GM18909 (cell line): ENCODE measurements at regions not wholly inside any gene's neighbourhood (a gene's known extent, or its start where the extent isn't known, plus 50 kb on each side); places are given as distances from the start of the nearest gene placed in this dataset.
"Not testable (repeated sequence)": the region's sequence is repeated elsewhere in the genome, so short reads cannot be mapped to it uniquely, and the experiment has no call there.

Experiments
- ATAC-seq: cut with Tn5 transposase; IDR thresholded peaks from one replicate; pipeline ENCODE4 v1.9.1; 2021; ENCODE audit warnings: mild to moderate bottlenecking; ENCODE audit not compliant: unreplicated experiment, poor library complexity

DNA sequence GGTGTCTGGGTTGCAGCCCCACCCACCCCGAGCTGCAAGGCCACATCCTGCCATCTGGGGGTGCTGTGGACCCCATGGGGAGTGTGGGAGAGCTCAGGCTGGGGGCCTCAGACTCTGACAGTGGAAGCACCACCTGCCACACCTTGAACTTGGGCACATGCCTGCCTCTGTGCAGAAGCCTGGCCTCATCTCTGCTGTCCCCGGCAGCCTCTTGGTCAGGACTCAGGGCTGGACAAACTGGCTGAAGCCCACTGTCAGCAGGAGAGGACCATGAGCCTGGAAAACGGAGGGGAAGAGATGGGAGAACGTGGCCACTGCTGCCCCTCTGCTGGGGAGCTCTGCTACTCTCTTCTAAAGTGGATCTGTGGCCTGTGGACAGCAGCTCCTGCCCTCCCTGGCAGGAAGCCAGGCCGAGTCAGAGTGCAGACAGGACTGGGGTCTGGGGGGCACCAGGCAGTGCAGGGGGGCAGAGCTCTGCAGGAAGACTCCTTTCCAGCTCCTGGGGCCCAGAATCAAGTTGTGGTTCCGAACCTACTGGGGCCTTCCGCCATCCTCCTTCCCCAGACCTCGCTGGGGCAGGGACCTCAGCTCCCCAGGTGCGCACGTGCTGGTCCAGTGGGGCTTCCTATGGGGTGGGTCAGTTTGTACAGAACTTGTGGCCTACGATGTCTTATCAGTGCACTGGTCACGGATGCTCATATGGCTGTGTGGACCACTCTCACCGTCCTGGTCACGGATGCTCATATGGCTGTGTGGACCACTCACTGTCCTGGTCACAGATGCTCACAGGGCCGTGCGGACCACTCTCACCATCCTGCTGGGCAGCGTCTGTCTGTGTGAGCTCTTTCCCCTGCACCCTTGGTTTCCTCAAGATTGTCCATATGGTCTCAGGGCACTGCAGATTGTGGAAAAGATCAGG, 207.7 kb downstream of the LAT start:
- no peak for ATAC-seq

DNA sequence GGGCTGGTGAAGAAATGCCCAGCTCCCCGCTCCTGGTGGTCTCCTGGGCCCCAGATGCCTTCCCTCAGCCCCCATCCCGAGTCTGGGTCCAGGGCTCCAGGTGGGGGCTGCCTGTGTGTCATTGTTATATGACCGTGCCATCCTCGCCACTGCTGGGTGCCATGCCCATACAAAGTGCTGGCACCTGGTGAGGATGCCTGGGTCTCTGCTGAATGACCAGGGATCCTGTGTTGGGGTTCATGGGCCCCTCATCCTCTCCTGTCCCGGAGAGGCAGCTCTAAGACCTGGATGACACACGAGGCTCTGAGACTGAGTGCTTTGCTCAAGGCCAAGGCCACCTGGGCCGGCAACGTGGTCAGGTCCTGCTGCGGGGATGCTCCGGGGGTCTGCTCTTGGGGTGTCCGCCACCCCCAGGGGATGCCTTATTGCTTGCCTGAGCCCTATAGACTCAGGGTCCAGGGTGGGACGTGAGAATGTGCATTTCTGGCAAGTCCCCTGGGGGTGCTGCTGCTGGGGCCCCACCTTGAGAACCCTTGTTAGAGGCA, 206.9 kb downstream of the LAT start:
- ATAC-seq, result not testable (repeated sequence)

DNA sequence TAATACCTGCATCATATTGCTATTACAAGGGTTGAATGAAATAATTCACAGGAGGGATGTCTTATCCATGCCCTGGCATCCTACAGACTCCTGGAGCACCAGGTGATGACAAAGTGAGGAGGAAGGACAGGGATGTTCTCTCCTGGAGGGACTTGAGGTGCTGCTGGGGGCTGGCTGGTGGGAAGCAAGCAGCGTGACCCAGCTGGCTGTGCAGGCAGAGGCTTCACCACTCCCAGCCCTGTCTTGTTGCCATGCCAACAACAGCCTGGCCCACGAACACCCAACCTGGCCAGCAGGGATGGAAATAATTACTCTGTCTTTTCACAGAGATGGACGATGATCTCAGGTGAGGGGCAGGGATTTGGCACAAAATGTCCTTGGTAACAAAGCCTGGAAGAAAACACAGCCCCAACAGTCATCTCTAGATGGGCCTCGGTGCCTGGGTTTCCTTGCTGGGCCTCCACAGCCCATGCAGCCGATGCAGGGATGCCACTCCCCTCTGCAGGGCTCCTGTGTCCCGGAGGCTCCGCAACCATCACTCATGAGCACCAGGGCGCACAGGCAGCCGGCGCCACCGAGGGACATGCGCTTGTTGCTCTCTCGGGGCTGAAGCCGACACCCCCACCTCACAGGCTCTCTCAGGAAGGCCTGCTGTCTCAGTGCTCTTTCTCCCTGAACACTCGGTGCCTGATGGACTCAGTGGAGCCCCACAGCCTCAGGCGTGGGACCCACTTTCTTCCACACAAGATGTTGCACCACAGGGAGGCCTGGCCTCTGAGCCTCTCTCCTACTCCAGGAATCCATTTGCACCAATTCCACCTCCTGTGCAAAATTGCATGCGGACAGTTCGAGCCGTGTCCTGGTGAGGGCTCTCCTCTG, 205.9 kb downstream of the LAT start:
- ATAC-seq, result not testable (repeated sequence)

DNA sequence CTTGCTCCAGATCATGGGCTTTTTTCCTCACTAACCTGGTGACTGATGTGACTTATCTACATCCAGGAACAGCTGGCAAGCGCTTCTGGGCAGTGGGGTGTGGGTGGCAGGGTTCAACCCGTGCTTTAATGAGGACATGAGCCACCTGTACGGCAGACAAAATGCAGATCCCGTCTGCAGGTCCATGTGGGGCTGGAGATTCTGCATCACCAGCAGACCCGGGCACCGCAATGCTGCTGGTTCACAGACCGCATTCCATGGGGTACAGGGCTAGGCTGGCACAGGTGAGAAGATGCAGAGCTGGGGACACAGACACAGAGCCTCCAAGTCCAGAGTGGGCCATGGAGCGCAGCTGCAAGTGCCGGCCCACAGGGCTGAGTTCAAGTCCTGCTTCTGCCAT, 204.0 kb downstream of the LAT start:
- not testable (repeated sequence) for ATAC-seq

DNA sequence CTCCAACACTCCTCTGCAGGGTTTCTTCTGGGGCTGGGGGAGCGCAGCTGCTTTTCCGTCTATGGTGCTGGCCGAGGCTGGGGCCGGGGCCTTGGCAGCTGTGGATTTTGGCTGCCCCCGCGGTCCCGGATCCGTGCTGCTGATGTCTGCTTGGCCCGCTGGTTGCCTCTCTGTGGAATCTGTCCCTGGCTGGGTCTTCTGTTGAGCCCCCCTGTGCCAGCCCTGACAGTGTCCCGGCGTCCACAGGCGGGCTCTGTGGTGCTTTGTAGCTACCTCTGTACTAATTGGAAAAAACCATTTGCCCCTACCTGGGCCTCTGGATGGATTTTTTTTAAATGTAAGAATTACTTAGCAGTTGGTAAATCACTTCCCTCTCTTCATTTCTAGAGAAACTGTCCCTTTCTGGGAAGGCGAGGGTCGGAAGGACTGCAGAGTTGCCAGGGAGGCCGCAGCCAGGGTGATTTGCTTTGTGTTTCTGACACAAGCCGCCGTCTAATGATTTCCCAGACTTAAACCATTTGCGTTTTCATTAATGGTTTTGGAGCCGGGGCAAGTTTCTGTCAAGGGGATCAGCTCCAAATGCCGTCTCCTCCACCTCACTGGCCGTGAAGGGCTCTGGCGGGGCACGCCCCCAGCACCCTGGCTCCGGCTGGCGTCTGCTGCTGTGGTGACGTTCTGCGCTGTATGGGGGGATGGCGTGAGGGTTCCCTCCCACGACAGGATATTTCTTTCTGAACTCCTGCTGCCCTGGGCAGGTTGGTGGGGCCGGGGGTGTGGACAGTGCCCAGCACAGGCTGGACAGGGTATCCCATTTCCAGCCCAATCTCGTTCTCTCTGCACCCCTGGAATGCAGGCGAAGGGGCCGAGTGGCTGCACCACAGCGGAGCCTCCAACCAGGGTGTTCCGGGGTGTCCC, 201.7 kb downstream of the LAT start:
- not testable (repeated sequence) for ATAC-seq

DNA sequence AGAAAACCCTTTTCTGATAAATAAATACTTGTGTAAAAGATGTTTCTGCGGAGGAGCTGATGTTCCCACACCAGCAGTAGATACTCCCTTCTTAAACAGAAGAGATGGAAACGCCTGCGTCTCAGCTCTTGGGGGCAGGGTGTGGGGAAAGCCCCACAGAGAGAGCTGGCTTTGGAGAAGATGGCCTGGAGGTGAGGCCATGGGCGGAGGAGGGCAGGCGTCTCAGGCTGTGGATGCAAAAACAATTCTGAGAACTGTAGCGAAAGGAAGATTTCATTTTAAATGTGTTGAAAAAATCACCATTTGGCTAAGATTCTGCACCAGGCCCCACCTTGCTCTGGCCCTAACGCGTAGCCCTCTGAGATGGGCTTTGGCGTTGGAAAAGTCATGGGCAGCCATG, 201.0 kb downstream of the LAT start:
- not testable (repeated sequence) for ATAC-seq

DNA sequence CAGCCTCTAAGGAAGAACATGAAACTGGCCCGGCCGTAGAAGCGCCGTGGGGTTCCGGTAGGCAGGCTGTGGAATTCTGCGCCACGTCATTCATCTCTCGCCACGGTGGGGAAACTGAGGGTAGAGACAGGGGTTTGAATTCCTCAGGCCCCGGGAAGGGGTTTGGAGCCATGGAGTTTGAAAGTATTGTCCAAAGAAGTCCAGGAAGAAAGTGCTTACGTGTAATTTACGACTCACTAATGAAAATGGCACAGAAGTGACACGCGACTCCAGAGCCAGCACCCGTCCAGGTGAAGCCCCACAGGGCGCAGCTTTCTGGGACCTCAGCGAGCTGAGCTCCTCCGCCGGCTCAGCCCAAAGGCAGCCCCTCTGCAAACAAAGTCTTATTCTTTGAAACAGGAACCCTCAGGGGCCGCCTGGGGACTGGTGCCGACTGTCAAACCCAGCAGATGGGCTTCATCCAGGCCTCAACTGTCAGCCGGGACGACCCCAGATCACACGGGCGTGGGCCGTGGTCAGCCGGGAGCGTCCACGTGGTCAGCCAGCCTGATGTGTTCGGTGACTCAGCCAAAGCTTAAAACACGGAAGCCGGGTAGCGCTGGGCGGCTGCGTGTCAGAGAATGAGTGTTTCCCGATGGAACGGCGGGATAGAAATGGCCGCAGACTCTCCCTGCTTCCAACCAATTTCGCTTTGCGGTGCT, 200.0 kb downstream of the LAT start:
- ATAC-seq, result not testable (repeated sequence)

DNA sequence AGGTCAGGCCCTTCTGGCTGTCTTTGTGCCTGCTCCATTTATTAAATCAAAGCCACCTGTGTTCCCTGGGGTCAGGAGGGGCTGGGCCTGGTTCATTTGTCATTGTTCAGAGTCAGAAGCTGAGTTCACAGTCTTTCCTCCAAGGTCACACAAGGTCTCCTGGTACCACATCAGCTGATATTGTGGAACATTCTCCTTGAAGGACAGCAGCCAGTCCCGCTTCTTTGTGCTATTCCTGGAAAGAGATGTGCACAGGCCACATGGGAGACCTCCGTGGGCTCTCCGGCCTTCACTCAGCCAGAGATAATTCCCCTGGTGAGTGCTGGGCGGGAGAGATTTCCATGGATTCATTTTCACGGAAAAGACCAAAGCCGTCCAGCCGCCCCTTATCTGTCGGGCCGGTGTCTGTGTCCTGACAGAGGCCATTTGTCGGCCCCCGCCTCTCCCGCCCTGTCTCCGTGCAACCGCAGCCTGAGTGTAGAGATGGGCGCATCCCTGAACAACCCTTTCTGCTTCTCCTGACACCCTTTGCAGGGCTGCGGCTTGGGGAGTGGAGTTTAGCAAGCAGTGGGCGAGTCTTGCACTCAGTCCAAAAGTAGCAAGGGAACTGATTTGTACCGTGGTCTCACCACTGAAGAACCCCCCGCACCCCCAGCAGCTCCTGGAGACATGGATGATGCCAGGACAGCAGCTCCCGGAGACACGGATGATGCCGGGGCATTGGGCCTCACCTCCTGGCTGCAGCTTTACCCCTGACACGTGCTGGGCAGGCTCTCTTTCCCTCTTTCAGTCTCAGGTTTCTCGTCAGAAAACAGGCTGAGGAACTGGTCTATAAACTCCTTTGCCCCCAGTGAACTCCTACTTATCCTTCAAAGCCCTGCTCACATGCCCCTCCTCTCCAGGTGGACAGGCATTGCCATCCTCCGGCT, 198.4 kb downstream of the LAT start:
- ATAC-seq, result not testable (repeated sequence)

DNA sequence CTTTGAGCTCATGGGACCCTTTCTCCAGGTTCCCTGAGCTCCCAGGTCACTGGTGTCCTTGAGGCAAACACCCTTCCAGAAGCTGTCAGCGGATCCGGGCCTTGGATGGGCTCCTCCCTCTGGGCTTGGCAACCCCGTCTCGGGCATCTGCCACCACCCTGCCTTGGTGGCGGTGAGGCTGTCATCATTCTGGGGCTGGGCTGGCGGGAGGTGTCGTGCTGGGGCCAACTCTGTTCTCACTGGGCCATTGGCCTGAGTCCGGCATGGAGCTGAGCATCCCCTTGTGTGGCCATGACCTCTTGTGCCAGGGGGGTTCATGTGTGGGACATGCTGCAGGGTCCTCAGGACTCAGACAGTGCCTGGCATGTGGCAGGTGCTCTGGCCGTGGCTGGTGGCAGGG, 197.6 kb downstream of the LAT start:
- ATAC-seq, result no peak

DNA sequence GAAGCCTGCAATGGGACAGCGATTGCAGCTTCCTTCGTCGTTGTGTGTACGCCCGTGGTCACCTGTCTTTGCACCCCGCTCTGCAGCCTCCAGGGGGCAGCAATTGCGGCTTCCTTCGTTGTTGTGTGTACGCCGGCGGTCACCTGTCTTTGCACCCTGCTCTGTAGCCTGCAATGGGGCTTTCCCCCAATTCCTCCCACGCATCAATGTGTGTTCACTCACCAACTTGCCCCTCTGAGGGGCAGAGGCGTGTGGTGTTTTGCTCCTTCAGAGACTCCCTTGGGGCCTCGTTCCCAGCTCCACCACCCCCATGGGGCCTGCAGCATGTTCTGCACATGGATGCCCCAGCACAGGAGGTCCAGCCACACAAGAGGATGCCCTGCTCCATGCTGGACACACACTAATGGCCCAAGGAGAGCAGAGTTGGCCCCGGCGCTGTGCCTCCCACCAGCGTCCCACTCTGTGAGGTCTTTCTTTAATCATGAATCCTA, 197.1 kb downstream of the LAT start:
- not testable (repeated sequence) for ATAC-seq

DNA sequence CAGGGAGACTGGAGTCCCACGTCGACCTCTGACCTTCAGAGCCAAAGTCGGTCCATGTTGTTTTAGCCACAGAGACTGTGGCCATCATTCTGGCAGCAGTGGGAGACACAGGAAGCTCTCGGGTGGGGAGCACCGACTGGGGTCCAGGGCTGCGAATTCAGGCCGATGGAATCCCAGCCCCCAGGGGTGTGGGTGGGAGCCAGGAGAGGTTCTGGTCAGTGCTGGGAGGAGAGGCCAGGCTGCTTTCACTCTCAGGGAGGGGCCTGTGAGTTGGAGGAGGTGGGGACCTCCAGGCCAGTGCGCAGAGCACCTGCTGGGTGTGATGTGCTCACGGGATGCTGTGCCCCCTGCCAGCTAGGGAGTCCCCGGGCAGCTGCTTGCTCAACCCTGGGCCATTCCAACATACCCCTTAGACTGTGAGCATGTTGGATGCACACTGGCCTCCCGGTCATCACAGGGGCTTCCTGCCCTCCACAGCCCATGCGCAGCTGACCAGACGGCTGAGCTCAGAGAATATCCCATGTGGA, 196.5 kb downstream of the LAT start:
- ATAC-seq, result not testable (repeated sequence)

DNA sequence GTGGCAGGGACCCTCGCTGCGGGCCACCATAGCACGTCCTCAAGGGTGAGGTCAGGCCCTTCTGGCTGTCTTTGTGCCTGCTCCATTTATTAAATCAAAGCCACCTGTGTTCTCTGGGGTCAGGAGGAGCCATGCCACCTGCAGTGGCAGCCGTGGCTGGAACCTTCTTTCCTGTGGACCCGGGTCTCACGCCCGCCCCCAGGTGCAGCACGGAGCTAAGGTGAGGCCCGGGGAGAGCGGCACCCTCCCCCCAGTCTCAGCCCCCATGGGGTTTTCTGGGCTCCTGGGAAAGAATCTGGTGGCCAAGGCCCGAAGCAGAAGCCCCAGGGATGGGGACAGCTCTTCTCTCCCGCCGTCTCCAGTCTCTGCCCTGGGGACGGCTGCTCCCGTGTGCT, 195.4 kb downstream of the LAT start:
- ATAC-seq, result not testable (repeated sequence)

DNA sequence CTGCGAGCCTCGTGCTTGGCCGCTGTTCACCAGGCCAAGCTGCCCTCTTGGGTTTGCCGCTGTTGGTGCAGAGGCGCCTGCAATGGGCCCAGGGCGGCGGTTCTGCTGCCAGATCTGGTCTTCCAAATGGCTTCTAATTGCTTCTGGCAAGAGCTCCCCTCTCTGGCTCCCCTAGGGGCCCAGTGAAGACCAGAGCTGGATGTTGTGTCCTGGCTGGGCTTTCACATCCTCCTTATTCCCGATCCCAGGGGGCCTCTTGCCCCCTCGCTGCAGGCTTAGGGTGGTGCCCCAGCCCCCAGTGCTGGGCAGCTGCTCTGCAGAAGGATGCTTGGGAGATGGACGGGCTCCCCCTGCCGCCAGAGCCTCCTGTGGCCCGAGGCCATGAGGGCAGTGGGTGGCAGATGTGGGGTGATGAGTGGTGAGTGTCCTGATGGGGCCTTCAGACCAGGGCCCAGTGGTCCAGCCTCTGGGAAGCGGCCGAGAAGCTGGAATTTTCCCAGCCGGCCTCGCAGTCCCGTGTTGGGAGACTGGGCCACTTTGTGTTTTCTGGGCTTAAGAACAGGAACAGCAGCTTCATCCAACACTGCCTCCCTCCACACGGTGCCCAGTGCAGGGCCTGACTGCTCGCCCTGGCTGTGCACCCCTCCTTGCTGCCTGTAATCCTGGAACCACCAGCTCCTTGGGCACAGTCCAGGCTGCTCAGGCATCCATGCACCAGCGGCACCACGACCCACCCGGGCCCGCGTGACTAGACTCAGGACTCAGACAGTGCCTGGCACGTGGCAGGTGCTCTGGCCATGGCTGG, 194.8 kb downstream of the LAT start:
- ATAC-seq, result not testable (repeated sequence)

DNA sequence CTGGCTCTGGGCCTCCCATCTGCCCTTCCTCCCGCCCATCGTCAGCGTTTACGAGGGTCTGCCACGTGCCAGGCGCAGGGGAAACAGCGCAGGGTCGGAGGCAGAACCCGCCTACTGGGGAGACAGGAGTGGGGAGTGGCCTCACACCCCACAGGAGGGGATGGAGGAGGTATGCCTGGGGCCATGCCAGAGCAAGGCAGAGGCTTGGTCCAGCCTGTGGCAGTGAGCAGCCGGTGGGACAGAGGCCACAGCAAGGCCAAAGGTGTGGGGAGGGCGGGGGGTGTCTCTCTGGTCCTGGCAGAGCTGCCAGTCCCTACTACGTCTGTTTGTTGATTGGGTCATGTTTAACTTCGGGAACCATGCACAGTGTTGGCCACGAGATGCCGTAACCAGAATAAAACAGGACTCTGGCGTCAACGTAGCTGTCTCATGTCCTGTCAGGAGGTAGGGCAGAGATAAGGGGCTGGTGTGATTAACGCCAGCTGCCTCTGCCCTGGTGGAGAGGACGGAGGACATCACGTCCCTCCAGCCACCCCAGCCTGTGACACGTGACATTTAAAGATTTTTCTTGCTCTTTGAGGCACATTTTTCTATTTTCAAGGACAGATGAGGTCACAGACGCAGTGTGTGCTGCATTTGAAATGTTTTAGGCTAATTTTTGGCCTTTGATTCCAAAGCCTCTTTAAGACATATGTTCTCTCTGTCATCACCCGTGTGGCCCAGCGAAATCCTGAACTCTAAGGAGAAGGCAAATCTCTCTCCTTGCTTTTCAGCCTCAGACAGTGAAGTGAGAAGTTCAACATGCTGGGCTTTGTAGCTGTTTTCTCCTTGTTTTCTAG, 193.3 kb downstream of the LAT start:
- ATAC-seq, result not testable (repeated sequence)

DNA sequence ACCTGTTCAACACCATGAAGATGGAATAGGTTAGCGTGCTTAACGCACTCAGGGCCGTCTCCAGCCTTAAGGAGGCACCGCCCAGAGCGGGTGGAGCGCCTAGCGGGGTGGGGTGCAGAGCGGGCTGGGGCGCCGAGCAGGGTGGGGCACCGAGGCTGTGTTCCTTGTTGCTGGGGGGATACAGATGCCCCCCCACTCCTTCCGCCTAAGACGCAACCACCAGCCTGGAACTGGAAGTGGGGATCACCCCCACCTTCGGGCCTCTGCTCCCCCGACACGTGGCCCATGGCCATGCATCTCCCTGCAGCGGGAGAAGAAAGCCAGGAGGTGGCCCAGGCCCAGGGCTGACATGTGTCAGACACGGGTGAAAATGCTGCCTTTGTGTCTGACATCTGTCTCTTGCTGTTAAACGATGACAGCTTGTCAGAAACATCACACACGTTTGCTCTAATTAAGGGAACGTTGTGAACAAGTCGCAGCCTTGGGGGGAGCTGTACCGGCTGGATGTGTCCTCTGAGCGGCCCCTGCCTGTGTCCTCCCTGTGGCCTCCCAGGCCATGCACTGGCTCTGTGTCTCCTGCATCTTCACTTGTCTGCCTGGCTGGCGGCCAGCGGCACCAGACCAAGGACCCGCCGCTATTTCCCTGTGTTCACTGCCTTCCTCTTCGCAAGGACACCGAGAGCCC, 192.5 kb downstream of the LAT start:
- not testable (repeated sequence) for ATAC-seq

DNA sequence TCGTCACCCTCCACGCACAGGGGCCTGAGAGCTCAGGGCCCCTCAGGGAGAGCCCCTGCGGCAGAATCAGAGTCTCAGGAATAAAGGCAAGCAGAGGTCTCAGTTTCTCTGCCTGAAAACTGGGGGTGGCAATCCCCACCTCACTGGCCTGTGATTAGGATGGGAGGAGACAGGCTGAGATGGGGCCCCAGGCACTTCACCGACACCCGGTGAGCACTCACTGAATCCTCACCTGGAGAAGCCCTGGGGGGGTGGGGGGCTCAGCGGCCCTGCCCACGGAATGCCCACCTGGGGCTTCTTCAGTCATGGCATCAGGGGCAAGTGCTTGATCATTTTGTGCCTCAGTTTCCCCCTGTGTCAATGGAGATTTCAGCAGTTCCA, 192.0 kb downstream of the LAT start:
- not testable (repeated sequence) for ATAC-seq
